AG10803 (cell line): ENCODE measurements at regions not wholly inside any gene's neighbourhood (a gene's known extent, or its start where the extent isn't known, plus 50 kb on each side); places are given as distances from the start of the nearest gene placed in this dataset.
A peak's percentile ranks its signal among the peaks of the same experiment; 100 is the strongest.
"Not testable (repeated sequence)": the region's sequence is repeated elsewhere in the genome, so short reads cannot be mapped to it uniquely, and the experiment has no call there.

Source experiments
- DNase-seq: peaks from one replicate; pipeline ENCODE4 v3.0.0; 2010; ENCODE audit warnings: low read depth
- H3K4me3 ChIP-seq: 2 replicates; pipeline ENCODE4 v1.5.1; 2011; ENCODE audit warnings: mild to moderate bottlenecking, low read length, control low read depth
- TF ChIP-seq, protein P1 (sequence below): conservative IDR thresholded peaks from 2 replicates; pipeline ENCODE4 v1.5.1; 2011; ENCODE audit warnings: mild to moderate bottlenecking, low read length, control low read depth, inconsistent platforms

- DNase-seq = no peak
- no peak overlapping the region for H3K4me3 ChIP-seq
- TF ChIP-seq, protein P1, sequence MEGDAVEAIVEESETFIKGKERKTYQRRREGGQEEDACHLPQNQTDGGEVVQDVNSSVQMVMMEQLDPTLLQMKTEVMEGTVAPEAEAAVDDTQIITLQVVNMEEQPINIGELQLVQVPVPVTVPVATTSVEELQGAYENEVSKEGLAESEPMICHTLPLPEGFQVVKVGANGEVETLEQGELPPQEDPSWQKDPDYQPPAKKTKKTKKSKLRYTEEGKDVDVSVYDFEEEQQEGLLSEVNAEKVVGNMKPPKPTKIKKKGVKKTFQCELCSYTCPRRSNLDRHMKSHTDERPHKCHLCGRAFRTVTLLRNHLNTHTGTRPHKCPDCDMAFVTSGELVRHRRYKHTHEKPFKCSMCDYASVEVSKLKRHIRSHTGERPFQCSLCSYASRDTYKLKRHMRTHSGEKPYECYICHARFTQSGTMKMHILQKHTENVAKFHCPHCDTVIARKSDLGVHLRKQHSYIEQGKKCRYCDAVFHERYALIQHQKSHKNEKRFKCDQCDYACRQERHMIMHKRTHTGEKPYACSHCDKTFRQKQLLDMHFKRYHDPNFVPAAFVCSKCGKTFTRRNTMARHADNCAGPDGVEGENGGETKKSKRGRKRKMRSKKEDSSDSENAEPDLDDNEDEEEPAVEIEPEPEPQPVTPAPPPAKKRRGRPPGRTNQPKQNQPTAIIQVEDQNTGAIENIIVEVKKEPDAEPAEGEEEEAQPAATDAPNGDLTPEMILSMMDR = no peak
These were observed 412.6 kb upstream of the ADAMTSL1 start for GRCh38 chr9:18061332-18061731.

DNA sequence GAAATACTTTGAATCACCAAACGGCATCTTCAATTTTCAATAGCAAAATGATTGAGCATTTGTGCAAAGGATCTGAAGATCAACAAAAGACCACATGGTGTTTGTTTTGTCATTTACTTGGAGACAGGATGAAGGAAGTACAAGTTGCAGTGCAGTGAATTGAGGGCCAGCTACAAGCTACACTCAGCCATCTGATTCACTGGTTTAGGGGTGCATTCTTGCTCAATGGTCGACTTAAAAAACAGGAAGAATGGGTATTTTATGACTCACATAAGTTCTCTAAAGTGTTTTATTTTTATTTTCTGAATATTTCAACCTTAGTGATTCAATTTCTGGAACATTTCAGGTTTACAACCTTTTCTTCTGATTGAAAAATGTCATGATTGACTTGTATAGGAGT, 412.1 kb upstream of the ADAMTSL1 start:
- no peak for DNase-seq
- no peak overlapping the region for H3K4me3 ChIP-seq
- TF ChIP-seq, protein P1 = no peak

GRCh38 chr9:18063856-18064390, 410.0 kb upstream of the ADAMTSL1 start:
- TF ChIP-seq, protein P1 = no peak
- H3K4me3 ChIP-seq = no peak overlapping the region
- DNase-seq = no peak

- not testable (repeated sequence) for H3K4me3 ChIP-seq, DNase-seq
These were observed 407.3 kb upstream of the ADAMTSL1 start for GRCh38 chr9:18066608-18067007.

GRCh38 chr9:18067548-18068120, 406.3 kb upstream of the ADAMTSL1 start:
- DNase-seq = no peak
- H3K4me3 ChIP-seq = no peak overlapping the region
- TF ChIP-seq, protein P1 = no peak

DNA sequence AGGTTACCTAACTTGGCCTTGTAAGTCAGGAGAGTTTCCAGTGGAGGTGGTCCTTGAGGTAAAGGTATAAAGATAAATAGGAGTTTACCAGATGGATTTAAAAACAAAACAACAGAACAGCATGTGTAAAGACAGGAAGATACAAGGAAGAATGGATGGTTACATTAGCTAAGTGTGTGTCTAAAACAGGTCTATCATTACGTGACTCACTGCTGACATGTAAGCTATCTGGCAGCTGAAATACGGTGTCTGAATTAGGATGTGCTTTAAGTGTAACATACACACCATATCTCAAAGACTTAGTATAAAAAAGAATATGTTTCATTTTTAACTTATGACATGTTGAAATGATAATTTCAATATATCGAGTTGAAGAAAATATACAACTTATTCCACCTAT, 405.1 kb upstream of the ADAMTSL1 start:
- no peak overlapping the region for H3K4me3 ChIP-seq
- no peak for DNase-seq
- TF ChIP-seq, protein P1 = no peak

DNA sequence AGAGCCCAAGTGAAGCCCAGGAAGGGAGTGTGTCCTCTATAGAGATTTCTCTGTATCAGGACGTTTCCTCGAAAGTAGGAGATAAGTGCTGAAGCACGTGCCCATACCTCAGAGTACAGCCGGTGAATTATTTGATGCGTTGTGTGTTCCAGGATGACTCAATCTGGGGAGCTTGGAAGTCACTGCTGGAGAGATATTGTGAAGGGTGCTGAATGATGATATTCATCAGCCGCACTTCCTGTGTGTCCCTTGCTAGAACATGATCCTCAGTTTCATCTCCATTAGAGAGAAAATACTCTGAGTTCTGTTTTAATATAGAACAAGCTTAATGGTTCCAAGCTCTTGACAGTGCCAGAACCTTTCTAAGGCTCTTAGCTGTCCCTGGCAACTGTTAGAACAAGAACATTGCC, 402.3 kb upstream of the ADAMTSL1 start:
- DNase-seq = peak; percentile 10
- H3K4me3 ChIP-seq = no peak overlapping the region

More for the DNA sequence above, 402.3 kb upstream of the ADAMTSL1 start:
- TF ChIP-seq, protein P1 = no peak
